HG03060 (cell line): ENCODE measurements at regions not wholly inside any gene's neighbourhood (a gene's known extent, or its start where the extent isn't known, plus 50 kb on each side); places are given as distances from the start of the nearest gene placed in this dataset.
"Not testable (repeated sequence)": the region's sequence is repeated elsewhere in the genome, so short reads cannot be mapped to it uniquely, and the experiment has no call there.

Experiments used
- ATAC-seq: cut with Tn5 transposase; IDR thresholded peaks from one replicate; pipeline ENCODE4 v1.9.1; 2021; ENCODE audit warnings: low read depth, moderate number of reproducible peaks; ENCODE audit not compliant: unreplicated experiment

DNA sequence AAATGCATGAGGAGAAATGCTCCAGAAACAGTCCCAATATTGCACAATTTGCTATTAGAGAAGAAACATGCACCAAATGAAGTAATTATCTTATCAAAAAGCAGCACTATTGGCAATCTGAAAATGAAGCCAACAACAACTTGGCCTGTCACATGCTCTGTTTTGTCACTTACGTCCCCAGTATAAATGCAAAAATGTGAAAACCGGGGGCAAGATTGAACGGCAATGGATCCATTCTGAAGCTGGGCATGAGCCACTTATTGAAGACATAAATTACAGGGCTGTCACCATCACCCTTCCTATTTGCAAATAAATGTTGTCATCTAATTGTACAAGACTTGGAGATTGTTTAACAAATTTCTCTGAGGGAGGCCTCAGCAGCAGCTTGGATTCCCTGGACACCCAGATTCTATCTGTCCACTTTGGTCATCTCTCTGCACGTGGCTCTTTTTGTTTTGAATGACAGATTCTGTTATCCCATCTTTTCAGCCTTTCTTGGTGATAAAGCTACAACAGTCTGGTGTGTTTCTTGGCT lies 180.2 kb upstream of the CDH5 start:
- ATAC-seq: no peak

- ATAC-seq: no peak
These were observed 183.9 kb upstream of the CDH5 start for GRCh38 chr16:66182592-66182991.

GRCh38 chr16:66176731-66177130 lies 189.8 kb upstream of the CDH5 start:
- ATAC-seq: no peak

GRCh38 chr16:66176111-66176510 lies 190.4 kb upstream of the CDH5 start:
- ATAC-seq: no peak

- ATAC-seq: no peak
These were observed 190.9 kb upstream of the CDH5 start for GRCh38 chr16:66175636-66176035.

DNA sequence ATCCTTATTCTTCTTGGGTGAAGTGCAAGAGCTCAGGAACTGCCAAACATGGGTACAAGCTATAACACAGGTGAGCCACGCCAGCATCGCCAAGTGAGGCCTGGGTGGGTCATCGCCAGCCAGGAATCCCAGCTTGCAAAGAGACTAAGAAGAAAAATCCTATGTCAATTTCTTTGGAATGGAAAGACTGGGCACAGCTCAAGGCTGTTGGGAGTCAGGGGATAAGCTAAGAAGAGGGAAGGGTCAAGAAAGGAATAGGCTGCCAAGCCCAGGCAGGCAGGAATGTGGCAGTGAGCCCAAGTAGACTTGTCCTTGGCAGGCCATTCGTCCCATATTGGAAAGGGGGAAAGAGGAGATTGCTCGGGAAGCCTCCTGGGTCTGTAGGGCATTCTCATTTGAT lies 191.4 kb upstream of the CDH5 start:
- ATAC-seq: no peak

- not testable (repeated sequence) for ATAC-seq
These were observed 192.7 kb upstream of the CDH5 start for GRCh38 chr16:66173796-66174195.

- not testable (repeated sequence) for ATAC-seq
These were observed 193.3 kb upstream of the CDH5 start for GRCh38 chr16:66173181-66173580.

- no peak for ATAC-seq
These were observed 194.0 kb upstream of the CDH5 start for GRCh38 chr16:66172463-66172862.

GRCh38 chr16:66171578-66171977 lies 194.9 kb upstream of the CDH5 start:
- ATAC-seq: no peak

DNA sequence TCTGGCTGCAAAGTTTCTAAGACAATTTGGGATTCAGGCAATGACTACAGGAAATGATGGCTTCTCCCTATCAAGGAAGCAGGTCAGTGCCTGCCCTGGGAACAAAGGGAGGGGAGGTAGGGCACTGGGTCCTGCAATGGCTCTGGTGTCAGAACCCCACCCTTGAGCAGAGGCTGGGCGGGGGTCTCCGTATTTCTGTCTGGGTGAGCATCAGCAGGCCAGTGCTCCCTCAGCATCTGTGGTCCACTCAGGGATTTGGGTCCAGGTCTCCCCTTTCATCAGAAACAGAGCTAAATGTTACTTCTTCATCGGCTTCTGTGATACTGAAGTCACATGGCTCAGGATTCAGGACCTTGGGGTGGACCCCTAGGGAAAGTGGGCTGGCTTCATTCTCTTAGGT lies 195.5 kb upstream of the CDH5 start:
- ATAC-seq: no peak

DNA sequence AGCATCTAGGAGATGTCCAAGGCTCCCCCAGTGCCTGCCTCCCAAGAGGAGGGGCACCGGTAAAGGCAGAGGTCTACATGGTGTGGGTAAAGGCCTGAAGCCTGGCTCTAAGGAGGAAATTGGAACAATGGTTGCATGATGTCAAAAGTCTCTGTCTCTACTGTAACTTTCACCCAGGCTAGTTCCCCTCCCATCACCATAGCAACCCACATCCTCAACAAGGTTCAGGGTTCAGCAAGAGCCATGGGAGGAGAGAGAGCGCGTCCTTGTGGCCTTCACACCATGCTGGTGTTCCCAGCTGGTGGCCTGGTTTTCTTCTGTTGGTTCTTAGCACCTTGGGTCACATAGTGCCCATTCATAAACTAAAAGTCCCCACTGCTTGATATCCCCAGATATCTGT lies 196.7 kb upstream of the CDH5 start:
- no peak for ATAC-seq

GRCh38 chr16:66168777-66169176 lies 197.7 kb upstream of the CDH5 start:
- ATAC-seq: no peak

GRCh38 chr16:66167564-66168291 lies 198.8 kb upstream of the CDH5 start:
- no peak for ATAC-seq

- no peak for ATAC-seq
These were observed 200.0 kb upstream of the CDH5 start for GRCh38 chr16:66166490-66166889.

- ATAC-seq: no peak
These were observed 200.6 kb upstream of the CDH5 start for GRCh38 chr16:66165879-66166278.

DNA sequence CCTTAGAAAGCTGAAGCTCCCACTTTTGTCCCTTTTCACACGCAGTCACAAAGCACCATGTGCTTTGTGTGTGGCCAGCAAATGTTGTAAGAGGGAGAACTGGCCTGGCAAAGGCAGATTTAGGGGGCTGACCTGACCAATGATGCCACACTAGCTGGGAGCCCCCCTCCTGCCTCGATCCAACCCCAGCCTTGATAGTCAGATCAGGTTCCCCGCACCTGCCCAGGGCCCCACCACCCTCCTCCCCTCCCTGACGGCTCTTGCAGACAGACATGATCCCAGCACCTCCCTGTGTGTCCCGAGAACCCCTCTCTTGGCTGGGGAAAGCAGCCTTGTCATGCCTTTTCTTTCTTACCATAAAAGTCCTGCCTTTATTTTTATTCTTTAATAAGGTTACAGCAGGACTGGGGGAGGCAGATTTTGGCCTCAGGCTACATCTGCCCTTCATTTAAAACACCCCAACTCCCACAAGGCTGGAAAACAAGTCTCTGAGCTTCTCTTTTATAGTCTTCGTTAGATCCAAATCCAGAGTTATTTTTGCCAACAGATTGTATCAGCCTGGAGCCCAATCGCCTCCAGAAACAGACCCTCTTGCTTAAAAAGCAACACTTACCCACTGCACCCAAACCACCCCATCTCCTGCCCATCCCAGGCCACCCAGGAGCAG lies 201.8 kb upstream of the CDH5 start:
- no peak for ATAC-seq

GRCh38 chr16:66162821-66163220 lies 203.7 kb upstream of the CDH5 start:
- no peak for ATAC-seq

- ATAC-seq: no peak
These were observed 204.5 kb upstream of the CDH5 start for GRCh38 chr16:66161942-66162341.

- ATAC-seq: no peak
These were observed 205.2 kb upstream of the CDH5 start for GRCh38 chr16:66161269-66161668.

DNA sequence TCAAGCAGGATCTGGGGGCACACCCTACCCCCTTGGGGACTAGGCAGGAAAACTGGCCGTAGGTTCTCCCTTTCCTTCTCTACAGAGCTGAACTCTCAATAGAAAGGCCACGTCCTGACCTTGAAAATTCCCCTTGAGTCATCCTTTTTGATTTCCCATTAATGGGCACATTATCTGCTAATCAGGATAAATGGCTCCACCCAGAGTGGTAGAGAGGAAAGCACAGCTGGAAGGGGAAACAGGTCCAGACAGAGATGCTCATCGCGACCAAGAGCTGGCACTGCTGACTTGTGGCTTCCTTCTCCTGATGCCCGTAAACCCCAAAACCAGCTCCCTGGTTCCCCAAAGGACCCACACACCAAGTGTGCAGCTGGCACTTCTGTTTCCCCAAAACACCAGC lies 206.5 kb upstream of the CDH5 start:
- ATAC-seq: no peak

DNA sequence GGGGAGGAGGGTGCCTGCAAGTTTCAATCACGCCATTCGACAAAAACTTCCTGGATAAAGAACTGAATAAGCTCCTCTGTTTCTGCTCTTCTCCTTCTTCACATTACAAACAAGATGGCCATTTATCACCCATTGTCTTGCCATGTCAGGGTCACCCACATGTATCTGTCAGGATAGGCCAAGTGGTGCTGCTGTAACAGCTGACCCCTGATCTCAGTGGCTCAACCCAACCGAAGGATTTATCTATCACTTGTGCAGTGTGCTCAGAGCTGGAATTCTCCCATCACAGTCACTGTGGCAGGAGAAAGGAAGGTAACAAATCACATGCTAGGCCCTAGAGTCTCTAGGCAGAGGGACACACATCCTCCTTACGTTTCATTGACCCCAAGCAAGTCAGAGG lies 210.0 kb upstream of the CDH5 start:
- ATAC-seq: no peak
